Fibroblast of skin of right quadriceps (primary cell): ENCODE measurements at regions not wholly inside any gene's neighbourhood (a gene's known extent, or its start where the extent isn't known, plus 50 kb on each side); places are given as distances from the start of the nearest gene placed in this dataset.

Experiments
- DNase-seq: peaks from one replicate; pipeline ENCODE4 v3.0.0-alpha.2; 2013

GRCh38 chr1:22221233-22221780, 78.4 kb upstream of the WNT4 start:
- no peak for DNase-seq

DNA sequence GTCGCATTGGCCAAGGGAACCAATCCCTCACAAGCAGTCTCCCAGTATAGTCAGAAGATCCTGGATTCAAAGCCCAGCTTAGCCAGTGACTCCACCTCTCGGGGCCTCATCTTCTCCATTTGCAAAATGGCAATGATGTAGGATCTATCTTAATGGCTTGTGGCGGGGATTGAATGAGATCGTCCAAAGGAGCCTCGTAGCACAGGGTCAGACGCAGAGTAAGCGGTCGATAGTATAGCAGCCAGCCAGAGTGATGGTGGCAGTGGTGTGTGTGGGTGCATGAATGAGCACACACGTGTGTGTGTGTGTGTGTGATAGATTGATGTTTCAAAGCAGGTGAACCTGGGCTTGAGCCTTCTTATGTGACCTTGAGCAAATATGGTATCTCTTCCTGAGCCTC, 79.8 kb upstream of the WNT4 start:
- no peak for DNase-seq

GRCh38 chr1:22223176-22223575, 80.3 kb upstream of the WNT4 start:
- no peak for DNase-seq

GRCh38 chr1:22224091-22224490, 81.2 kb upstream of the WNT4 start:
- no peak for DNase-seq

DNA sequence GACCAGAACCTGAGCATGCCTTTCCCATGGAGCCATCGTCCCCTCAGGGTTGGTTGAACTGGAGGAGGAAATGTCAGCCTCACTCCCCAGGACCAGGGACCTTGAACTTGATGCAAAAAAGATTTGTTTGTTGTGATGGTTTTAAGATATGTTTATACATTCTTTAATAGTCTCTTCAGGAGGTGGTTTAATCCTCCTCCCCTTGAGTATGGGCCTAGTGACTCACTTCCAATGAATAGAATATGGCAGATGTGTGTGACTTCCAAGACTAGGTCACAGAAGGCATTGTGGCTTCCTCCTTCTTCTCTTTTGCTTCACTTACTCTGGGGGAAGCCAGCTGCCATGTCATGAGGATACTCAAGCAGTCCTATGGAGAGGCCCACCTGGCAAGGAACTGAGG, 81.7 kb upstream of the WNT4 start:
- DNase-seq = no peak

- DNase-seq = no peak
Measured at GRCh38 chr1:22225858-22226589, 83.1 kb upstream of the WNT4 start.

DNA sequence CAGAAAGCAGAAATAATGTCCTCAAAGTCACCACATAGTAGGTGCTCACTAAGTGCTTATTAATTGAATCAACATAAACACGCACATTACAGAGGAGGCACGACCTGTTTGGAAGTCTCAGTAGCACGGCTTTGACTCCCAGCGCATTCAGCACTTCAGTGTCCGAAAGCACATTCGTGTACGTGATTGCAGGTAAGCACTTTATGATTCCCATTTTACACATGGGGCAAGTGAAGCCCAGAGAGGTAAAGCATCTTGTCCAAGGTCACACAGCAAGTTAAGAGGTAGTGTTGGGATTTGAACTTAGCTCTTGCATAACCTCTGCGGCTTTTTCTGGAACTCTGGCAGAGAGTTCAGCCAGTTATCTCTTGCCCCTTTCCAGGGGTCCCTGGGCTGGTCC, 85.2 kb upstream of the WNT4 start:
- no peak for DNase-seq

DNA sequence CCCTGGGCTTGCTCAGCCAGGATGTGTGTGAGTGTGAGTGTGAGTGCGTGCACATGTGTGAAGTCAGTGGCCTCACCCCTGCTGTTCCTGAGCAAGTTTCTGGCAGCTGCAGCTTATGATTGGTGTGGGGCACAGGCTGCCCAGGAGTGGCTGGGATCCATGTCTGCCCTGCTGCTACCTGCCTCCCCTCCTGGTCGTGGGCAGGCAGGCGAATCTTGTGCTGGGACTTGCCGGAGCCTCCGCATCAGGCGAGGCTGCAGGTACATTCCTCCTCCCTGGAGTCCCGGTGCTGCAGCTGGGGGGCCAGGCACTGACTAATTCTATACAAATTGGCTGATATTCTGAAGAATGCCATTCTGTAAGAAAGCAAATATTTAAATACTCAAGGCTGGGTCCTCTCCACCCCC, 85.6 kb upstream of the WNT4 start:
- no peak for DNase-seq

GRCh38 chr1:22229379-22229778, 86.5 kb upstream of the WNT4 start:
- DNase-seq = no peak

DNA sequence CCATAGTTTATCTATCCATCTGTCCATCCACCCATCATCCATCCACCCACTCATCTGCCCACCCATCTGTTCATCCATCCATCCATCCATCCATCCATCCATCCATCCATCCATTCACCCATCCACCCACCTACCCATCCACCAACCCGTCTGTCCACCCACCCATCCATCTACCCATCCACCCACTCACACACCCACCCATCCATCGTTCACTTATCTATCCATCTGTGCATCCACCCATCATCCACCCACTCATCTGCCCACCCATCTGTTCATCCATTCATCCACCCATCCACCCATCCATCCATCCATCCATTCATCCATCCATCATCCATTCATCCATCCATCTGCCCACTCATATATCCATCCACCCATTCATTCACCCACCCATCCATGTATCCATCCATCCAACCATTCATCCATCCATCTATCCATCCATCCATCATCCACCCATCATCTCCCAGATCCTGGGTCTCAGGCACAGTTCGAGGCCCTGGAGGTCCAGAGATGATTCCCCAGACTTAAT, 88.2 kb upstream of the WNT4 start:
- DNase-seq = no peak

DNA sequence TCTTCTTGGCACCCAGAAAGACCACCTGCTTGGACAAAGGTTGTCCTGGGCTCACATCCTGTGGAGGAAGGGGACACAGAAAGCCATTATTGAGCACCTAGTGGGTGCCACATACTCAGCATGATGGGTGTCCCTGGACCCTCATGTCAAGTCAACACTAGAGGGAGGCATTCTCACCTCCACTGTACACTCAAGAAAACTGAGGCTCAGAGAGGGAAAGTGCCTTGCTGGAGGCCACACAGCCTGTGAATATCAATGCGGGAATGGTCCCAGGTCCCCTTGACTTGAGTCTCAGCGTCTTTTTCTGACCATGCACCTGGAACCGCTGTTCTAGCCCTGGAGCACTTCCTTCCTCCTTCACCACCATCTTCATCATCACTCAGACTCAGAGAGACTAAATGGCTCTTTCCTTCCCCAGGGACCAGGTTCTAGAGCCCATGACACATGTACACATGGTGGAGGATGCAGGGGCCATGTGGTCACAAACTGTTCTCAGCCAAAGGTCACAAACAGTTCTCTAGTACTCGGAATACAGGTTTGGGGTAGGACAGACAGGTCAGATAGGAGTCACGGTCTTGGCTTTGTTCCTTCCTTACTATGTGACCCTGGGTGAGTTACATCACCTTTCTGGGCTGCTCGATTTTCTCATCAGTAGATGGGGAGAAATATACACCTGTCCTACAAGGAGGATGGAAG, 89.2 kb upstream of the WNT4 start:
- no peak for DNase-seq

DNA sequence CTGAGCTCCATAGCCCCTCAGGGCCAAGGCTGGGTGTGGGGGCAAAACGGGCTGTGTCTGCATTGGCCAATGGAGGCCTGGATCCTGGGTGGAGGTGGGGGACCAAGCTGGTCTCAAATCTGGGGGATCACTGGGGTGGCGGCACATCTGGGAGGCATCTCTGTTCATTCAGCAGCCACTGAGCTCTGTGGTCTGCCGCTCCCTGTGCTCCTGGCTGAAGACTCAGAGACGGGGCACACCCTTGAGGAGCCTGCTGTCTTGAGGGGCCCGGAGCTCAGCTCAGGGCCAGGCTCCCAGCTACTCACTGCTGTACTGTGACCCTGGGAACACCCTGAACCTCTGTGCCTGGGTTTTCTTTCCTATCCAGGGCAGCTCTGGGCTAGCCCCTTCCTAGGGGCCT, 90.3 kb upstream of the WNT4 start:
- no peak for DNase-seq

DNA sequence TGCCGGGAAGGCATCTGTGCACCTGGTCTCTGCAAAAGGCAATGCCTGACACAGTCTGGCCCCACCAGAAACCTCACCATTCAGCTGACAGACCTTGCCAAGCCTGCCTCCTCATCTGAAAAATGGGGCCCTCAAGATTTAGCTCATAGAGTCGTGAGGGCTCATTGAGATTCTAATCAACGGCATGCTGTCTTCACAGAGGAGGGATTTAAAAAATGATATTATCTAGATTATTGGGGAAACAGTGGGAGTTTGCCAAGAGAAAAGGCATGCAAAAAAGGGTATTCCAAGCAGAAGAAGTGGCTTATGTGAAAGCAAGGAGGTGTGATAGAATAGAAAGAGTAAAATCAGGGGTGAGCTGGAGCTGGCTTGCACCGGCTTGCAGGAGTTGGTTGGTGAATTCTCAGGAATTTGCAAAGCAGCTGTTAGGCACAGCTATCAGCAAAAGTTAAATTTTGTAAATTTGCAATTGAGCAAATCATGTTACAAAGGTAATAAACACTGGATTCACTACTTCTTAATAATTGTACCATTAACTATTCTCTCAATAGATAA, 91.7 kb upstream of the WNT4 start:
- DNase-seq = no peak

- no peak for DNase-seq
Measured at GRCh38 chr1:22236166-22236565, 93.3 kb upstream of the WNT4 start.

GRCh38 chr1:22236900-22237299, 94.0 kb upstream of the WNT4 start:
- DNase-seq = no peak

GRCh38 chr1:22237433-22238093, 94.7 kb upstream of the WNT4 start:
- DNase-seq = no peak

DNA sequence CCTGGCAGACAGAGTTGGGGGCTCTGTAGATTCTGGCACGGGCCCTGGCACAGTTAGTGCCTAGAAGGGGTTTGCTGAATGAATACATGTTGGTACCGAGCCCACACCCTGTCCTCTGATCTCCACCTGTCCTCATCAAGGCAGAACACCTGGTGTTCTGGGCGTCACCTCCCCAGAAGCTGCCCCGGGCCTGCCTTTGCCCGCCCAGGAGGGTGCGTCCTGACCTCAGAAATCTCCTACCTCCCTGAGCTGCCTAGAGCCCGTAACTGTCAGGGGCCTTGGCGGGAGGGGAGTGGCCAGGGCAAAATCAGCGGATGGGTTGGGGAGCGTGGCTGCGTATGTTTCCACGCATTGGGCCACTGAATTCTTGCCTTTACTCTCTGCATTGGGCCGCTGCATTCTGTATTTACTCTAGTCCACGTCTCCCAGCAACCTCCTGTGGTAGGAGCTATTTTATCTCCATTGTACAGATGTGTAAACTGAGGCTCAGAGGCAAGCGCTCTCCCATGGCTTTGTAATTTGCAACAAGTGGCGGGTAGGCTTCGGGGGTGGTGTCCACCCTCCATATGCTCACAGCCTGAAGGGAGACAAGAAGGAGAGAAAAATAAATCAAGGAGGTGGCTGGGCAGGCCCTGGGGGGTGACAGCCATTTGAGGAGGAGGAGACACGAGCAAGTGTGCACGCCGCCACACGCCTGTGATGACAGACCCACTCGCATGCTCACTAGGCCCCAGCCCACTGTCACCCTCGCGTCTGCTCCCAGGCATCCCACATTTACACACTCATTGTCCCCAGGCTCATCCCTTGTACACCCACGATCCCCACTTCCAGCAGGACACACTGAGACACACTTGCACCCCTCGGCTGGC, 95.7 kb upstream of the WNT4 start:
- DNase-seq = no peak

DNA sequence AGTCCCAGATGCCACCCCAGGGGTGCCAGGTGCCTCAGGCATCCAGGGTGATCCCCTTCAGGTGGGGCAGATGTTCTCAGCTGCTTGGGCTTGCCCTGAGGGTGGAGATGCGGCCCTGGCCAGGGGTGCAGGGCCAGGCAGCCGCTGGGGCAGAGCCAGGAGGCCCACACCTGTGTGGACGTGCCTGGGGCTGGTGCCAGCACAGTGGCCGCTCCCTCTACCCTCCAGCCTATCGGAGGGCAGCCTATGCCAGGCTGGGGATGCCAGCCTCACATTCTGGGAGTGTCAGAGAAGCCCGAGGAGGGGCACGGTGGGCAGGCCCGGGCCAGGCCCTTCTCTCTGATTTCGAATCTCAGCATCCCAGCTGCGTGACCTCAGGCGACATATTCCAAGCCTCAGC, 96.5 kb upstream of the WNT4 start:
- DNase-seq = no peak

DNA sequence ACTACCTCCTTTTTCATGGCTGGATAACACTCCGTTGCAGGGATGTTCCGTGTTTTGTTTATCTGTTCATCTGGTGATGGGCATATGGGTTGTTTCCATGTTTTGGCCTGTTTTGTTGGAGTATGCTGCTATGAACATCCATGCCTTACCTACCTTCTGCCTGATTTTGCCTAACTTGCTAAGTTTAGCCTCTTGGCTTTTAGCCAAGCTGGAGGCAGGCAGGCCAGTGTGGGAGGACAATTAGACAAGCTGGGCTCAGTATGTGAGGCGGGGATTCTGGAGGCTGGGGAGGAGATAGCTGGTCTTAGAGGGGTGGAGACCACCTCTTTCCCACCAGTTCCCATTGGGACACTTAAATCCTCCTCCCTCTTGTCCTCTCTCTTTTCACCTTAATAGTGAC, 98.4 kb upstream of the WNT4 start:
- no peak for DNase-seq

DNA sequence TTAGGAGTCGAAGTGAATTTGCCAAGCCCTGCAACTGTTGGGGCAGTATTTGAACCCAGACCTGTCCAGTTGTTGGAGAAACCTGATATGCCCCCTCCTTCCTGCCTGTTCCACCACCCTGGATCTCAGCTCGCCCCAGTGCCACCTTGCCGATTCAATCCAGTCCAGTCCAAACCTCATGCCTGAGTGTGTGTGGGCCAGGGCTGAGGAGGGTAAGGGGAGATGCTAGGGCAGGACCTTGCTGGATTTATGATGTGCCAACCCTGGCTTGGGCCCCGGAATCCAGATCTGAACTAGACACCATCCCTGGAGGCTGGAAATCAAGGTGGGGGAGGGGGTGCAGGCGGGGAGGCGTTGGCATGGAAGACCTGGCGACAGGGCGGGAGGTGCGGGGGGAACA, 98.9 kb upstream of the WNT4 start:
- no peak for DNase-seq

- no peak for DNase-seq
Measured at GRCh38 chr1:22245100-22245650, 102.3 kb upstream of the WNT4 start.

DNA sequence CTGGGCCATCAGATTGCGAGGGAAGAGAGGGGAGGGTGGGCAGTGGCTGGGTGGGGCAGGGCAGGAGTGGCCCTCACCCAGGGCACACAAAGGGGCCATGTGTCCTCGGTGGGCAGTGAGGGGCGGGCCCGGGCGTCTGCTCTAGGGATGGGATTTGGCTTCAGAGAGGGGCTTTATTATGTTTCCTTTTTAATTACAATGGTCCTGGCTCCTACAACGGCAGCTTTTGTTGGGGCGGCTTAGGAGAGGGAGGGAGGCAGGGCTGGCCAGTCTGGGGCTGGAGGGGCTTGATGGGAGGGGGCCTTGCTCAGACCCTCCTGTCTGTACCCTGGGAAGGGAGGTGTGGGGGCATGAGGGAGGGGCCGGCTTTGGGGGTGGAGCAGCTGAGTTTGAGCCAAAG, 102.8 kb upstream of the WNT4 start:
- DNase-seq = no peak
